Limb (tissue), 2 donors: ENCODE measurements at regions not wholly inside any gene's neighbourhood (a gene's known extent, or its start where the extent isn't known, plus 50 kb on each side); places are given as distances from the start of the nearest gene placed in this dataset.

Experiments
- DNase-seq, 2 donors: peaks; one replicate each; pipeline ENCODE4 v3.0.0-alpha.2; 2016; ENCODE audit errors: extremely low spot score in 2 of 2

GRCh38 chr5:98042961-98043360 lies 730.5 kb upstream of the RGMB start:
- DNase-seq = no peak

GRCh38 chr5:98050583-98050982 lies 722.9 kb upstream of the RGMB start:
- no peak for DNase-seq

GRCh38 chr5:98053170-98053569 lies 720.3 kb upstream of the RGMB start:
- DNase-seq = no peak

GRCh38 chr5:98060148-98060547 lies 713.3 kb upstream of the RGMB start:
- no peak for DNase-seq

DNA sequence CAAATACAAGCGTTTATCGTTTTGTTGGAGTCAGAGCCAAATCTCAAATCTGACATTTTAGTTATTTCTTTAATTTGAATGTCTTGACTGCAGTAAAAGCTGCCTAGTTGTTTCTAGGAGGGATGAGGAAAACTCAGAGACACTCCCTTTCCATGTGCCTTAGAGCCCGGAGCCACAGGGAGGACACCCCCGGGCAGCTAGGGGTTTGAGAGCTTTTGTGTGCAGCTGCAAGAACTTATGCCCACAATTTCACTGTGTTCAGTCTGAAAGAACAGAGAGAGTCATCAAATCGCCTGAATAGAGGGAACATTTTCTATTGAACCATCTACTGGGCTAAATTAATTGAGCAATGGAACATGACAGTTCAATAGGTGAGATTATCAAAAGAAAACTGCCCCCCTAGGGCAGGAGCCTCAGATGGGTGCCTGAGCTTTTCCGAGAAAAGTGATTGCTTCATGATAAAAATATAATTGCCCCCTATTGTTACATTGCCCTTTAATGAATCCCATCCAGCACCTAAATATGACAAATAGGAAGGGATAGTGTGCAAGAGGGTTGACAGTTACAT lies 709.3 kb upstream of the RGMB start:
- no peak for DNase-seq

GRCh38 chr5:98065261-98065909 lies 708.1 kb upstream of the RGMB start:
- no peak for DNase-seq

GRCh38 chr5:98066910-98067309 lies 706.6 kb upstream of the RGMB start:
- no peak for DNase-seq

- DNase-seq = no peak
These were observed 703.5 kb upstream of the RGMB start for GRCh38 chr5:98069876-98070512.

DNA sequence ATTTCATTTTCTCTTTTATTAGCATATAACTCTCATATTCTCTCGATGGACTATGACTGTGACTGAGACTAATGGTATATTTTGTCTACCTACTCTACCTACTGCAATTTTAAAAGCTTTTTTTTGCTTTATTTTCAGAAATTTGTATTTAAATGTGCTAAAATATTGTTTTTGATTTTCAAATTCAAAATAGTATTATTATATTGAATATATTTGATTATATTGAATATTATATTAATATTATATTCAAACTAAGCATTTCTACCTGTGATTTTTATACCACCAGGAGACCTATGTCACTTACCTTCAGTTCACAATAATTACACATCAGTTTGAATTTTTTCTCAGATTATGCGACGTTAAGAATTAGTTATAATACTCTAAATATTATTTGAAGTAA lies 700.5 kb upstream of the RGMB start:
- no peak for DNase-seq

DNA sequence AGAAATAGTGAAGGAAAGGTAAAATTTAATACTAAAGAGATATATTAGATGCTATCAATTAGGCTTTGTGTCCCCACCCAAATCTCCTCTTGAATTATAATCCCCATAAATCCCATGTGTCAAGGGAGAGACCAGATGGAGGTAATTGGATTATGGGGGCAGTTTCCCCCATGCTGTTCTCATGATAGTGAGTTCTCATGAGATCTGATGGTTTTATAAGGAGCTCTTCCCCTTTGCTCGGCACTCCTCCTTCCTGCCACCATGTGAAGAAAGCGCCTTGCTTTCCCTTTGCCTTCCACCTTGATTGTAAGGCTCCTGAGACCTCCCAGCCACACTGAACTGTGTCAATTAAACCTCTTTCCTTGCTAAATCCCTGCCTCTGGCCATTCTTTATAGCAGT lies 697.0 kb upstream of the RGMB start:
- DNase-seq = no peak

DNA sequence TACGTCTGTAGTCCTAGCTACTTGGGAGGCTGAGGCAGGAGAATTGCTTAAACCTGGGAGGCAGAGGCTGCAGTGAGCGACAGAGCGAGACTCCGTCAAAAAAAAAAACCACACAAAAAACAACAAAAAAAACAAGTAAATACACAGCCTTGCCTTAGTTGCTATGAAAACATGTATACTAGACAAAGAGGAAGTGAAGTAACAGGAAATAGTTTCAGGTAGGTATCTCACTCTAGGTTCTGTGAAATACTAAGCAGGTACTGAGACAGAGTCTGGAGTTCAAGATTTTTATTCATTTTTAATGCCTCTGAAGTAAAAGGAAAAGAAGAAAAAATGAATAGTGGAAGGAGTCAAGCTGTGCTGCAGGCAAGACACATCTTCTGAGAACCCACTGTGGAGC lies 687.9 kb upstream of the RGMB start:
- no peak for DNase-seq

DNA sequence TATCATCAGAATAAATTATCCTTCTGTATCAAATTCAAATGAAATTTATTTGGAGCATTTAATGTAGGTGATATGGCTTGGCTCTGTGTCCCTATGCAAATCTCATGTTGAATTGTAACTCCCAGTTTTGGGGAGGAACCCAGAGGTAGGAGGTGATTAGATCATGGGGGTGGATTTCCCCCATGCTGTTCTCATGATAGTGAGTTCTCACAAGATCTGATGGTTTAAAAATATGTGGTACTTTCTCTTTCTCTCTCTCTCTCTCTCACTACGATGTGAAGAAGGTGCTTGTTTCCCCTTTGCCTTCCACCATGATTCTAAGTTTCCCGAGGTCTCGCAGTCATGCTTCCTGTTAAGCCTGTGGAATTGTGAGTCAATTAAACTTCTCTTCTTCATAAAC lies 678.4 kb upstream of the RGMB start:
- DNase-seq = no peak

DNA sequence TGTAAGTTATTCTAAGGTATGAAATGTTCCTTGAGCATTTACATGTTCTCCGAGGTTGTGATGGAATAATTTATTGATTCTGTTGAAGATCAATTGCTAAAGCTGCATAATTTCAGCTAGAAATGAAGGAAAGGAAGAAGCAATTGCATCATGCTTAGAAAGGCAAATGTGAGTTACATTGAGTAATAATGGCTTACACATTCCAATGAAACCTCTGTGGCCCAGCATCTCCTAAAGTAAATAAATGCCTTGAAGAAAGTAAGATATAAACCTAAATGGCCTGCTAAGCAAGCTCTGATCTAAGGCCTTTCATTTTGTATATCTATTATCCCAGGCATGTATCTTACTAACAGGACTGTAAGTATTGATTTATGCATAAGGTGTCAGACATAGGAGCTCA lies 677.3 kb upstream of the RGMB start:
- DNase-seq = no peak

GRCh38 chr5:98099448-98100105 lies 673.9 kb upstream of the RGMB start:
- no peak for DNase-seq

DNA sequence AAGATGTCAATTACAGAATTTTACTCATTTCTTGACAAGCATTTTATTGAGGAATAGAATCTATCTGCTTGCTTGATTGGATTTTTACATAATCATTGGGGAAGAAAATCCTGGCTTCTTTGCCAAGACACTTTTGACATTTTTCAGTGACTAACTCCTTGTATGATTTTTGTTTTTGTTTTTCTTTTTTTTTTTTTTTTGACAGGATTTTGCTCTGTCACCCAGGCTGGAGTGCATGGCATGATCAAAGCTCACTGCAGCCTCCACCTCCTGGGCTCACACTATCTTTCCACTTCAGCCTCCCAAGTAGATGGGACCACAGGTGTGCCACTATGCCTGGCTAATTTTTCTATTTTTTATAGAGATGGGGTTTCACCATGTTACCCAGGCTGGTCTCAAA lies 672.3 kb upstream of the RGMB start:
- no peak for DNase-seq

GRCh38 chr5:98102936-98103335 lies 670.5 kb upstream of the RGMB start:
- no peak for DNase-seq

DNA sequence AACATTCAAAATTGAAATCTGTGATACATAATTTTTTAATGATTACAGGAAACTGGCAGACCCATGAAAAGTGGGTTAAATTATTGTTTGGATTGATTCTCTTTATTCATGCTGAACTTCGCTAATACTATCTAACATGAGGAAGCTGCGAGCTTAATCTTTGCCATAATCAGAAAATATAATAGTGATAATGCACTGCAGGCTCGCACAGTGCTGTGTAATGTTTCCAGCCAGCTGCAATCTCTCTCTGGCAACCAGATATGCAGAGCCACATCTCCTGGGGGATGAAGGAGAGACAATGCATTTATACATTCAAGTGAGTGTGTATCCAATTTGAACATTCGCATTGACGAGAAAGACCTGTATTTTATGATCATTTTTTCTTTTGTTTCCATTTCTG lies 669.7 kb upstream of the RGMB start:
- DNase-seq = no peak

DNA sequence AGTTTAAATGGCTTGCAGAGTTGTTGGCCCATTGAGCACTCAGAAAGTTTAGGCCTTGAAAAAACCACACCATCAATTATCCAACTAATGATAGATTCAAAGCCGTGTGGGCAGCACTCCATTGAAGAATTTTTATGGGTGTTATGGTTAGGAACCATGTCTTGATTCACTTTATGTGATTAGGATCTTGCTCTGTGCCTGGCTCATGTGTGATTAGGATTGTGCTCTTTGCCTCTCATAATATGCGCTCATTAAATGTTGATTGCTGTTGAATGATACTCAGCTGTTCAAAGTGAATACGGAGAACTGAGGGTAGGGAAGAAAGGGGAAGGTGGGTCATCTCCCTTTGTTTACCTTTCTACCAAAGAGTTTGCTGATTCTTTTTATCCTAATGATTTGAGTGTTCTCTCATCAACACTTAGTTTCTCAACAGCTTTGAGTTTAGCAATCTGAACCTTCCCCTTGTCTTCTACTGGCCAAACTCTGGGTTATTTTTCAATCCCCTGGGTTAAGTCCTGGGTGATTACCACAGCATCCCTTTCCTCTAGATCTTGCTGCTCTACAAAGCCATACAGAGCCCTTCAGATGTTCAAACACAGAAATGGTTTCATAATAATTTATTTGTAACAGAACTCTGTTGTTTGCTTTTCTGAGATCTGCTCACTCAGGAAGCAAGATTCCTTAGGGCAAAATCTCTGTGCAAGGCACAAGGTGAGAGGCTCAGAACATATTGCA lies 668.8 kb upstream of the RGMB start:
- DNase-seq = no peak

GRCh38 chr5:98105681-98106080 lies 667.8 kb upstream of the RGMB start:
- no peak for DNase-seq

DNA sequence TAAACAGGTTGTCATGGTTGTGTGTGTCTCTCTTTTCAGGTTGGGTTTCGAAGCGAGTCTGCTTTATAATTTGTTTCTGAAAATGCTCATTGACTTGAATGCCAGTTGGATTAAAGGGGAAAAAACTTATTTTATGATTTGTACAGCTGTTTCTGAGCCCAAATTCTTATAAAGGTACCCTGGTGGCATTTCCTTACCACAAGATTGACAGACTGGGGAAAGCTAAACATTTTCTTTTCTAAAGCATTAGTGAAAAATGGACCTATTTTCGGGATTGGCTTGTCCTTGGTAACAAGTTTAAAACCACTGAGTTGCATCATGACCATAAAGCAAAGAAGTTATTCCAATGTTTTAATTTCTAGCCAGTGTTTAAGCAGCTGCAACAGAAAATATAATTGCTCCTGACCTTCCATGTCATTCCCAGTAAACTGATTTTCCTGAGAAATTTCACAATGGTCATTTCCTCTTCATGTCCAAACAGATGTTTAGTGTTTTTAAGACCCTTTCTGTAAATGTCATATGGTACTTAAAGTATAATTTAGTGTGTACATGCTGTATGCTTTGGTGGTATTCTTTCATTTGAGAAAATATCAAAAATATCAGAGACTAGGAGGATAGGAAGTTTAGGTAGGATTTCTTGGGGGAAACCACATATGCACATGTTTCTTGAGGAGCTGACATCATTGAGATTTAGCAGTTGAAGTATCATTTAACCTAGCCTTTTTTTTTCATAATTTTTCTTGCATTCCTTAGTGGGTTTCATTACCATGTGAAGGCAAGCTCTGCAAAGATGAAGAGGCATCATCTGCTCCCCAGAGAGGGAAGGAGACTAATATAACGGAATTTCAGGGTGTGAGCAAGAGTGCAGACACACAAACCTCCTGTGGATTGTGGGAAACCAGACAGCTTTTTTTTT lies 667.1 kb upstream of the RGMB start:
- DNase-seq = peak in 1 of 2 donors; percentile 57

- no peak for DNase-seq
These were observed 665.0 kb upstream of the RGMB start for GRCh38 chr5:98108497-98108896.
